Type B pancreatic cell (in vitro differentiated cells): ENCODE measurements at regions not wholly inside any gene's neighbourhood (a gene's known extent, or its start where the extent isn't known, plus 50 kb on each side); places are given as distances from the start of the nearest gene placed in this dataset.

Experiments
- DNase-seq: peaks from one replicate; pipeline ENCODE4 v3.0.0; 2021; ENCODE audit warnings: mixed read lengths; ENCODE audit not compliant: unreplicated experiment; ENCODE audit errors: extremely low spot score
- H3K27ac Mint-ChIP-seq: 2 replicates; pipeline ENCODE4 v1.8.0; 2021; ENCODE audit warnings: mild to moderate bottlenecking, mixed read lengths
- H3K27me3 Mint-ChIP-seq: 2 replicates; pipeline ENCODE4 v1.8.0; 2021; ENCODE audit warnings: mixed read lengths
- H3K36me3 Mint-ChIP-seq: 2 replicates; pipeline ENCODE4 v1.8.0; 2021; ENCODE audit warnings: mixed read lengths
- H3K4me1 Mint-ChIP-seq: one replicate; pipeline ENCODE4 v1.8.0; 2021; ENCODE audit warnings: mixed read lengths; ENCODE audit not compliant: unreplicated experiment
- H3K4me3 Mint-ChIP-seq: 2 replicates; pipeline ENCODE4 v1.8.0; 2021; ENCODE audit warnings: mild to moderate bottlenecking, mixed read lengths
- H3K9me3 Mint-ChIP-seq: 2 replicates; pipeline ENCODE4 v1.8.0; 2021; ENCODE audit warnings: mixed read lengths
- CTCF ChIP-seq: fragments of 200-600 bp; sonication (generic); conservative IDR thresholded peaks from 2 replicates; pipeline ENCODE4 v1.5.0; 2021; ENCODE audit warnings: antibody characterized with exemption, mild to moderate bottlenecking

GRCh38 chr9:97802276-97802675, 50.8 kb upstream of the FOXE1 start:
- peak overlapping the region; percentile 87 for H3K27ac Mint-ChIP-seq
- peak overlapping the region; percentile 83 for H3K4me3 Mint-ChIP-seq
- H3K27me3 Mint-ChIP-seq = peaks cover 40% of the 10 kb centered on the region
- H3K36me3 Mint-ChIP-seq = no peaks in the 10 kb centered on the region
- H3K4me1 Mint-ChIP-seq = no peaks in the 10 kb centered on the region
- no peaks in the 10 kb centered on the region for H3K9me3 Mint-ChIP-seq
- no peak for DNase-seq
- TF ChIP-seq CTCF = no peak

GRCh38 chr9:97803167-97804058, 49.6 kb upstream of the FOXE1 start:
- no peaks in the 10 kb centered on the region for H3K36me3 Mint-ChIP-seq
- H3K27me3 Mint-ChIP-seq = peaks cover 48% of the 10 kb centered on the region
- no peaks in the 10 kb centered on the region for H3K9me3 Mint-ChIP-seq
- peak; percentile 51 for TF ChIP-seq CTCF
- H3K4me3 Mint-ChIP-seq = peak overlapping the region; percentile 83
- H3K27ac Mint-ChIP-seq = peak overlapping the region; percentile 87
- peak; percentile 86 for DNase-seq
- no peaks in the 10 kb centered on the region for H3K4me1 Mint-ChIP-seq
